Right atrium auricular region (tissue), 2 donors: ENCODE measurements at regions not wholly inside any gene's neighbourhood (a gene's known extent, or its start where the extent isn't known, plus 50 kb on each side); places are given as distances from the start of the nearest gene placed in this dataset.

Experiments used
- DNase-seq: peaks from one replicate; pipeline ENCODE4 v3.0.0-alpha.2; 2019; ENCODE audit warnings: low spot score
- H3K27ac ChIP-seq, 2 donors: fragments of 200-600 bp; sonication (generic); 1 replicate in 1 of 2; 2 replicates in 1 of 2; pipeline ENCODE4 v1.5.1; 2016 to 2019
- H3K27me3 ChIP-seq, 2 donors: fragments of 200-600 bp; sonication (generic); one replicate each; pipeline versions ENCODE4 v1.5.1 to v1.6.0; 2017 to 2019
- H3K36me3 ChIP-seq: fragments of 200-600 bp; sonication (generic); one replicate; pipeline ENCODE4 v1.5.1; 2016
- H3K4me1 ChIP-seq, 2 donors: fragments of 200-600 bp; sonication (generic); one replicate each; pipeline versions ENCODE4 v1.5.1 to v1.6.0; 2017 to 2019
- H3K4me3 ChIP-seq, 2 donors: fragments of 200-600 bp; sonication (generic); 1 replicate in 1 of 2; 2 replicates in 1 of 2; pipeline ENCODE4 v1.5.1; 2017 to 2019; ENCODE audit warnings: mild to moderate bottlenecking in 1 of 2, moderate library complexity in 1 of 2
- H3K9me3 ChIP-seq, 2 donors: fragments of 200-600 bp; sonication (generic); one replicate each; pipeline ENCODE4 v1.5.1; 2019
- TF ChIP-seq, protein P1 (sequence below), 2 donors: fragments of 200-600 bp; sonication (generic); IDR thresholded peaks; one replicate each; pipeline ENCODE4 v1.5.1; 2019; ENCODE audit warnings: antibody characterized with exemption in 2 of 2

DNA sequence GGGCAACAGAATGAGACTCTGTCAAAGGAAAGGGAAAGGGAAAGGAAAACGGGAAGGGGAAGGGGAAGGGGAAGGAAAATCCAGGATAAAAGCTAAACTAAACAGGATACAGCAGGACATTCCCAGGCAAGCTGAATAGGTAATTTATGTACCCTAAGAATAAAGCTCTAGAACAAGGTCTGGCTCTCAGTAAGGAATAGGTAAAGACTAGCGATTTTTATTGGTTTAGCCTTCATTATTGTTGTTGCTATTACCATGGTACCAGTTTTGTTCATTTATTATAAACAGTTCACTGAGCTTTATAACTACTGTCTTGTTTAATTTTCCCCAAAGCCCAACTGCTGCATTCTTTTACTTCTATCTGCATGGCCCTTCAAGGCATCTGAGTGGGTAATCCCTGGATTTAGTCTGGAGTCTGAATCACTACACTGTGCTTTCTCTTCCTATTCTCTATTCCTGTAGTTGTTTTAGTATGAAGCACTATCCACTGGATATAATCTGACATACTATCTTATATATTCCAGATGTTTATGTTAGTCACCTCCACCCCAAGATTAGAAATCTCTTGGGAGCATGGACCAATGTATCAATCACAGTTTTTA is 127.1 kb upstream of the TANK start:
- DNase-seq, result no peak
- TF ChIP-seq, protein P1, sequence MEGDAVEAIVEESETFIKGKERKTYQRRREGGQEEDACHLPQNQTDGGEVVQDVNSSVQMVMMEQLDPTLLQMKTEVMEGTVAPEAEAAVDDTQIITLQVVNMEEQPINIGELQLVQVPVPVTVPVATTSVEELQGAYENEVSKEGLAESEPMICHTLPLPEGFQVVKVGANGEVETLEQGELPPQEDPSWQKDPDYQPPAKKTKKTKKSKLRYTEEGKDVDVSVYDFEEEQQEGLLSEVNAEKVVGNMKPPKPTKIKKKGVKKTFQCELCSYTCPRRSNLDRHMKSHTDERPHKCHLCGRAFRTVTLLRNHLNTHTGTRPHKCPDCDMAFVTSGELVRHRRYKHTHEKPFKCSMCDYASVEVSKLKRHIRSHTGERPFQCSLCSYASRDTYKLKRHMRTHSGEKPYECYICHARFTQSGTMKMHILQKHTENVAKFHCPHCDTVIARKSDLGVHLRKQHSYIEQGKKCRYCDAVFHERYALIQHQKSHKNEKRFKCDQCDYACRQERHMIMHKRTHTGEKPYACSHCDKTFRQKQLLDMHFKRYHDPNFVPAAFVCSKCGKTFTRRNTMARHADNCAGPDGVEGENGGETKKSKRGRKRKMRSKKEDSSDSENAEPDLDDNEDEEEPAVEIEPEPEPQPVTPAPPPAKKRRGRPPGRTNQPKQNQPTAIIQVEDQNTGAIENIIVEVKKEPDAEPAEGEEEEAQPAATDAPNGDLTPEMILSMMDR (IDR thresholded peaks at IDR 0.05), result no peak
- no peaks in the 10 kb centered on the region for H3K36me3 ChIP-seq

DNA sequence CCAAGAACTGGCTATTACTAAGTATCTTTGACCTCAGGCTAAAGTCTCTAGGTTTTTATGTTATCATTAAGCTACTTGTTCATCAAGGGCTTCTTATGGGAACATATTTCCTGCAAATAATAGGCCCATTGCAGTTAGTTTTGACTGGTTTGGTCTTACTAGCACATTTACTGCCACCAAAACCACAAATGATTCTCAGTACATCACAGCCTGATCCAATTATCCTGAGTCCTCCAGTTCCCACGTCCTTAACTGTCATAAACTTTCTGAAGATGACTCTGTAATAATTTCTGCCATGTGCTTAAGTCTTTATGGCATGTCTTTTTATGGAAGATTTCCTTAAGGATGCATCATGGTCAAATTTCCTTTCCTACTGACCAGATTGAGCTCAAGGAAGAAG is 123.3 kb upstream of the TANK start:
- Histone ChIP-seq H3K27me3 (no peaks in the 10 kb centered on the region), H3K4me3 (no peak overlapping the region), H3K4me1 (no peaks in the 10 kb centered on the region), H3K9me3 (no peaks in the 10 kb centered on the region), H3K27ac (no peak overlapping the region), H3K36me3 (no peaks in the 10 kb centered on the region)
- TF ChIP-seq, protein P1 (IDR thresholded peaks at IDR 0.05), result no peak
- DNase-seq, result no peak

More for the DNA sequence above, 127.1 kb upstream of the TANK start:
- H3K27me3 ChIP-seq, result no peaks in the 10 kb centered on the region
- H3K27ac ChIP-seq, result no peak overlapping the region
- H3K9me3 ChIP-seq, result no peaks in the 10 kb centered on the region
- H3K4me3 ChIP-seq, result no peak overlapping the region
- no peaks in the 10 kb centered on the region for H3K4me1 ChIP-seq

DNA sequence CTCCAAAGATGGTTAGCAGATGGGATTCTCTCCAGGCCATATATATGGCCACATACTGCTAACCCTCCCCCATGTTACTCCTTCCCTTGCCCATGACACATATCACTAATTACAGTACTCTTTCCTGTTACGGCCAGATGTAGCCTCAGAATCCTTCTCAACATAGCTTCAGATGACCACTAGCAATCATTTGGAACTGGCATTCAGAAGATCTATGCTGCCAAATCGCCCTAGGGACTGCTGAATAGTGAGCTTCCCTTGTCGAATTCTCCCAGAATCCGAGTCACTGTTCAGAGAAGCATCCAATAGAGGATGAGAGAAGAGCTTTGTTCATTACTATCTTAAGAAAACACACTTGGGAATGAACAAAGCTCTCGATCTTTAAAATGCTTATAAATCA is 121.2 kb upstream of the TANK start:
- DNase-seq, result no peak
- TF ChIP-seq, protein P1 (IDR thresholded peaks at IDR 0.05), result no peak
- Histone ChIP-seq H3K4me3 (no peak overlapping the region), H3K27ac (no peak overlapping the region), H3K27me3 (no peaks in the 10 kb centered on the region), H3K36me3 (no peaks in the 10 kb centered on the region), H3K4me1 (no peaks in the 10 kb centered on the region), H3K9me3 (no peaks in the 10 kb centered on the region)

DNA sequence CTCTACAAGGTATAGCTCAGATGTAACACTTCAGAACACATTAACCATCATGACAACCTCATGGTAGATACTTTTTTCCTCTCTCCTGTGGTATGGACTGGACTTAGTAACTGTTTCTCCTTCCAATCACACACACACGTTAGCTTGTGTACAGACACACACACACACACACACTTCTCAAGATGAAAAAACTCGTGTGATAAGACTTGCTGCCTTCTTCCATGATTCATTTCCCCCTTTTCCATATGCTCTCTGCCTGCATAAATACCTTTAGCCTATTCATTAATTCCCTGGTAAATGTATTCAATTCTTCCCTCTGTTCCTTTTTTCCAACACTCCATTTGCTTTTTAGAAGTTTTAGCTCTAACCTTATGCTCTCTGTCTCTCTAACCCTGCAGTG is 118.9 kb upstream of the TANK start:
- H3K4me3 ChIP-seq, result no peak overlapping the region
- no peaks in the 10 kb centered on the region for H3K36me3 ChIP-seq
- DNase-seq, result no peak
- H3K4me1 ChIP-seq, result no peaks in the 10 kb centered on the region
- no peaks in the 10 kb centered on the region for H3K9me3 ChIP-seq
- TF ChIP-seq, protein P1 (IDR thresholded peaks at IDR 0.05), result no peak
- no peaks in the 10 kb centered on the region for H3K27me3 ChIP-seq
- no peak overlapping the region for H3K27ac ChIP-seq

DNA sequence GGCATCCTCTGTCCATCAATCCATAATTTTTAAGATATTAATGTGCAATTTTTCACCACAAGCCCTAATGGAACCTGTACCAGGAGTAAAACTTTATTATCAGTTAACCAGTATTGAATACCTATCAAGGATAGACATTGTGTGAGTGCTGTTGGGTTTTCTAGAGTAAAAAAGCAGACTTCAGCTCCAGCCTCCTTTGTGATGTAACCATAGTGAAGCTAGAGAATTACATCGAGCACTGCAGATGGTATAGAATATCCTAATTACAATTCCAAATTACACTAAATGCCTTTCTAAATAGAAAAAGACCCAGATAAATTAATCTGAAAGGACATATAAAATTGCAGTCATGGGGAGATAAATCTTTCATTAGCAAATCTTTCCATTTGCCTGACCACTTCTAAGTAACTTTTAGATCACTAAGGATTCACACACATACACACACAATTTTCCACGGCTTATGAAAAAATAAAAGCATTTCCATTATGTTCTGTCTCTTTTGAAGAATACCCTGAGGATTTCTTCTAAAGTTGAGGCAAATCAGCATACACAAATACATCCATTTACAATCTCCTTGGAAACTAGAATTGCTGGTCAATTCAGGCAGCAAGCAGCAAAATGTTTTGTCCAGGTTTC is 117.1 kb upstream of the TANK start:
- no peaks in the 10 kb centered on the region for H3K36me3 ChIP-seq
- H3K4me3 ChIP-seq, result no peak overlapping the region
- no peak for DNase-seq
- H3K4me1 ChIP-seq, result no peaks in the 10 kb centered on the region
- H3K27ac ChIP-seq, result no peak overlapping the region
- TF ChIP-seq, protein P1 (IDR thresholded peaks at IDR 0.05), result no peak
- no peaks in the 10 kb centered on the region for H3K9me3 ChIP-seq
- no peaks in the 10 kb centered on the region for H3K27me3 ChIP-seq
